ENCODE measurements at regions not wholly inside any gene's neighbourhood (a gene's known extent, or its start where the extent isn't known, plus 50 kb on each side); places are given as distances from the start of the nearest gene placed in this dataset.

DNA sequence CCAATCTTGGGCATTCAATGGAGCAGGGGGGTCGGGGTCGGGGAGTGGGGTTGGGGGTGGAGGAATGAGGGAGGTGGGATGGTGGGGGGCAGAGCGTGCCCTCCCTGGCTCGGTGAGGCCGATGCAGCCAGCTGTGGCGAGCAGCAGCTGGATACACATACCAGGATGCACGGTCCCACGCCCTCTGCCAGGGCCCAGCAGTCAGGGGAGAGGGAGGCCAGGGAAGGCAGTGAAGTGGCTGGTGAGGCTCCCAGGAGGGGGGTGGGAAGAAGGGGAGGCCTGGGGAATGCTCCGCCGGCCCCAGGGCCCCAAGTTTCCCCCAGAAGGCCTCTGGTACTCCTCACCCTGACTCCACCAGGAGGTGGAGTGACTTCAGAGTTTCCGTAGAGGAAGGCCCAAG is 77.6 kb upstream of the LHX1 start (continued):
- TF ChIP-seq YY1 (IDR thresholded peaks at IDR 0.05; ENCODE audit: low read depth, low read length): no peak
- TF ChIP-seq MAFK (IDR thresholded peaks at IDR 0.05; ENCODE audit: low read depth, low read length): no peak
- no peak for TF ChIP-seq SIX5 (IDR thresholded peaks at IDR 0.05; ENCODE audit: low read depth, low read length)
- TF ChIP-seq TCF12 (IDR thresholded peaks at IDR 0.05; ENCODE audit: low read depth, low read length): no peak
- TF ChIP-seq NANOG (IDR thresholded peaks at IDR 0.05; ENCODE audit: insufficient read depth, low read depth, low read length, poor library complexity, severe bottlenecking): no peak
